GM21447 (cell line): ENCODE measurements at regions not wholly inside any gene's neighbourhood (a gene's known extent, or its start where the extent isn't known, plus 50 kb on each side); places are given as distances from the start of the nearest gene placed in this dataset.
"Not testable (repeated sequence)": the region's sequence is repeated elsewhere in the genome, so short reads cannot be mapped to it uniquely, and the experiment has no call there.

Experiments
- ATAC-seq: cut with Tn5 transposase; IDR thresholded peaks from one replicate; pipeline ENCODE4 v1.9.1; 2021; ENCODE audit not compliant: unreplicated experiment

DNA sequence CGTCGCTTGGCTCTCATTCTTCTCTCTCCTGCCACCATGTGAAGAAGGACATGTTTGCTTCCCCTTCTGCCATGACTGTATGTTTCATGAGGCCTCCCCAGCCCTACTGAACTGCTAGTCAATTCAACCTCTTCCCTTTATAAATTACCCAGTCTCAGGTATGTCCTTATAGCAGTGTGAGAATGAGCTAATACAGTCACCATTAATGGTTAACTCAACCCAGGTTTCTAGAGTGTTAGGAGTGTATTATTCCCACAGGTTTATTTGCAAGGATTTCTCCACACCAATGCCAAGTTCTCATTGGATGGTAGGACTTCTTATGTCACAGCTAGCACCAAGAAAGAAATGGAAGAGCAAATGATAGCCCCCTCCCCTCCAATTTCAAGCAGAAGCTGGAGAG lies 71.9 kb downstream of the DYNAP start:
- ATAC-seq: no peak

DNA sequence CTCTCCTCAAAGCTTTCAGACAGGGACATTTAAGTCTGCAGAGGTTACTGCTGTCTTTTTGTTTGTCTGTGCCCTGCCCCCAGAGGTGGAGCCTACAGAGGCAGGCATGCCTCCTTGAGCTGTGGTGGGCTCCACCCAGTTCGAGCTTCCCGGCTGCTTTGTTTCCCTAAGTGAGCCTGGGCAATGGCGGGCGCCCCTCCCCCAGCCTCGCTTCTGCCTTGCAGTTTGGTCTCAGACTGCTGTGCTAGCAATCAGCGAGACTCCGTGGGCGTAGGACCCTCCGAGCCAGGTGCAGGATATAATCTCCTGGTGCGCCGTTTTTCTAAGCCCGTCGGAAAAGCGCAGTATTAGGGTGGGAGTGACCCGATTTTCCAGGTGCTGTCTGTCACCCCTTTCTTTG lies 78.7 kb downstream of the DYNAP start:
- not testable (repeated sequence) for ATAC-seq

DNA sequence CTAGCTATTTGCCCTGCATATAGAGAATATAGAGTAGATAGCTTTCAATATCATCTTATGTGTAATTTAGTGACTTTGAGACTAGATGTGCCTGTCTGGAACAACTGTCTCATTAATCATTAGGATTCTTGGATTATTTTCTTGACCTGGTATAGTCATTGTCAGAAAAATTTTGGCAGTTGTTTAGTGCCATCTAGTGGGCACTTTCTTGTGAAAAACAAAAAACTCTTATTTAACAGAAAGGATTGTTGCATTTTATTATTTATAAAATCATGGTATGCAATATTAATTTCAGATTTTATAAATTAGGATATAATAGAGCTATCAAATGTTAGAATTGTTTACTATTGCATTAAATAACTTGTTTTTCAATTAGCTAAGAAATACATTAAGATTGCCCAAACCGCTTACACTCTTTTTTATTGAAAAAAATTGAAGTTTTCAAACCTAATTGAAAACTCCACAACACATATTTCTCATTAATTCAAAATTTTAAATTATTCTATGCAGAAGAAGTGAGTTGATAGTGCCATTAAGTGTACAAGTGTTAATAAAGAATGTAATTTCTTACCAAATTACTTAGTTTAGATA lies 80.3 kb downstream of the DYNAP start:
- no peak for ATAC-seq

DNA sequence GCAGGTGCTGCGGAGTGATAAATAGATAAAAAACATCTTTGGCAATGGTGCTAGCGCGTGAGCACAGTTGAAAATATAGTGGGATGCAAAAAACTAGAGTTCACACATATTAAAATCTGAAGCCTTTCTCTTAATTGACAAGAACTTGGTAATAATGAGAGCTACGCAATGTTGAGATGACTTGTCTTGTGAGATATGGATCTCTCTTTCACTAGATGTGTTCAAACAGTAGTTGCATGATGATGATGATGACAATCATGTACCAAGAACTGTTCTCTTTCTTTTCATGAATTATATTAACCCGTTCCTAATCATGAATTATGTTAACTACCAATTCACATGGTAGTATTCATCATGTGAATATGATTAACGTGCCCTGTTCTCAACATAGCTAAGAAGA lies 81.1 kb downstream of the DYNAP start:
- ATAC-seq: no peak

DNA sequence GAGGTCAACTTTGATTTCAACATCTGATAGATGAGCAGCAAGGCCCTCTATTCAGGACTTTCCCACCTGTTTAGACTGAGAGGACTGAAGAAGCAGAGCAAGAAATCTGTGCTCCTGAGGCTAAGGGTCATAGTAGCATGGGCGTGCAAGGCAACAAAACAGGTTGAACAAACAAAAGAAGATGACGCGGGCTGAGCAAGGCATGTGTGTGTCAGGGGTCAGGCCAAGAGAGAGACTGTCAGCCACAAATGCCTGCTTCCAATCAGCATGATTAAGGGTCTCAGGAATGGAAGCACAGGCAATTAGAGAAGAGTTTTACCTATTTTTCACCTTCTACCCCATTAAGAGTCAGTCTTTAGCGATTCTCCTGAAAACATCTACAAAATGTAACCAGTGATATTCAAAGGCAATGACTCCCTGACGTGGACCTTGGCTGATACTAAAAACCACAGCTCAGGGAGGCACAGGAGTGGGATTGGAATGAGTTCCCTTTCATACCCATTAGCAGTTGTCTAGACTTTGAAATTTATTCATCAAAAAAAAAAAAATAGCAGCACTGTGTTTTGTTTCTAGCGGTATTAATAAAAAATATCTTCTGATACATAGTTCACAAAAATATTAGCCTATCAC lies 81.9 kb downstream of the DYNAP start:
- ATAC-seq: no peak

DNA sequence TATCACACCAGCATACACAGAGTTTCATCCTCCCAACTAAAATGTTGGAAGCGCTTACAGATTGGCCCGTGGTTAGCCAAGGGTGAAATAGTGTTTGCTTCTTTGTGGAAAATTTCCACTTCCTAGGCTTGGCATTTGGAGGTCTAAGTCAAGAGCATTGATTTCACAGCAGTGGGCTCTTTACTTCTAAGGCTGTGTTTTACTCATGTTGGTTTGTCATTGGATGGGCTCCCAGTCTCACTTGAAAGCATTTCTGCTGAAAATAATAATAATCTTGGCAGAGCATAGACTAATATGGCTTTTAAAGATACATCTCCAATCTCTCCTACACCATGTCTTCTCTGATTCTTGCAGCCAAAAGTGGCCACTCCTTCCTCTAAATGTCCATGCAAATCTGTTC lies 82.9 kb downstream of the DYNAP start:
- ATAC-seq: no peak

DNA sequence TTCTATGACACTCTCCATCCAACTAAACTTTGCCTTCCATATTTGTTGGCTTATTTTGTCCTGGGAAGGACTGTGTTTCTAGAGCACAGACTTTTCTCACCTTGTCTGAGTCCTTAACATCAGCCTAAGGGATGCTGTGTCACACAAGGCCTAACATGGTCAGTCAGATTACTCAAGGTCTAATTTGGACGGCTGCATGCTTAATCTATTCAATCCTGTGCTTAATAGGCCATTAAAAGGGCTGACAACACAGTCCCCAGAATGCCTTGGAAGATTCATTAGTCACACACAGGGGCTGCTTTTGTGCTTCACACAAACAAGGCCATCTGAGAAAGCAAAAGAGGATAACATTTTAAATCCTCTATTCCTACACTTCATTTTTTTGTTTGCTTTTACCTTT lies 84.0 kb downstream of the DYNAP start:
- ATAC-seq: no peak

DNA sequence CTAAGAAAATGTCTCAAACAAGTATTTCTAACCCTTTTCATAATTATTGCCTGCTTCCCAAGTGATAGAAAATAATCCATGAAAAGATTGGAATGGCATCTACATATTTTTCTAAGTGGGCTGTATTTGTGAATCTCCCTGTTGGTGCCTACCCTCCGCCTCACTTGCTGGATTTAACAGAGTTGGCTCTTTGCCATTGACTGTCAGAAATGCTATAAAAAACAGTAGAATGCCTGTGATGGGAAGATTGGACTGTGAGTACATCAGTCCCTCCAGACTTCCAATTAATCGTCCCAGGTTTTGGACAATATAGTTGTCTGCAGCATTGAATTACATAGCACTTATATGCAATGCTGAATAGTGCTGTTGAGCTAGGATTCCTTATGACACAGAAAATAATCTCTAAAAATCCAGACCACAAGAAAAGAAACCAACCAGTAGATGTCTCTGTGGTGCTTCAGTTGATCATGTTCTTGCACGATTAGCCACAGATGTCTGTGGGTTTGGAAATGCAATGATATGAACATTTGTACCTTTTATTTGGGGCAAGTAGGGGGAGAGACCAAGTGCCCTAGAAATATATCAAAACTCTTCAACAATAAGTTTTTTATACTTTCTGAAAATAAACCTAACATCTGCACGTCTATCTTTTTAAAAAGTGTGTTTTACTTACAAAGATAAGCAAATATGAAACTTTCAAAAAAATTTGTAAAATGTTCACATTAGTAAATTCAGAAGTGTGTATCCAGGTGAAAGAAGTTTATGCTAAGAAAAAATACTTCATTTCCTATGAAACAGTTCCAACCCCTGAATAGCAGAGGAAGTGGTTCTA lies 88.5 kb downstream of the DYNAP start:
- no peak for ATAC-seq

DNA sequence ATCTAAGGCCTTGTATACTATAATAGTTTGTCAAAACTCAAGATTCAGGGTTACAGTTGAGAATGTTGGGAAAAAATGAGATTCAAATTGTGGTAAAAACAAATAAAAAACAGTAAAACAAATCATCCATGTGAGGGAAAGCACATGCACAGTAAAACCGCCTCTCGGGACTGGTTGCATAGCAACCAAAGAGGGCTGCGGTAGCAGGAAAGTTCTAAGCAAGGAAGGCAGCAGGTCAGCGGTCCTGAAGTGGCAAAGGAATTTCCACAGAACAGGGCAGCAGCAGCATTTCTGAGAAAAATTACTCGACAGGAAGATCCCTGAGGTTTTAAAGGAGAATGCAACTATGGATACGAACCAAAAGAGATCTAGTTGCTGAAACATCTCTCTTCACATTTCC lies 93.7 kb downstream of the DYNAP start:
- no peak for ATAC-seq

DNA sequence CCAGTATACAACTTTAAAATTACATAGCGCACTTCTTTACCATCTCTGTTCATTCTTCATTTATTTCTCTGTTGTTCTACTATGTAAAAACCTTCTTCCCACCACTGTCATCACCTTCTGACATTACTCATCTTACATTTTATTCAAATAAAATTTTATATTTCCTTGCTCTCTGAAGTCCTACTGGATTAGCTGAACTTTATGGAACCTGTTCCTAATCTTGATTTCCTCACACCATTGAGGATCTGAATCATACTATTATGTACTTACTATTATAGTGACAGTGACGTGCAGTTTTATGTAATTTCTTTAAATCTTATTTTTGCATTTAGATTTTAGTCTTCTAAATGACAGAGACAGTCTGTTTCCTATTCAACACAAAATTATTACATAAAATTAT lies 98.3 kb downstream of the DYNAP start:
- no peak for ATAC-seq

DNA sequence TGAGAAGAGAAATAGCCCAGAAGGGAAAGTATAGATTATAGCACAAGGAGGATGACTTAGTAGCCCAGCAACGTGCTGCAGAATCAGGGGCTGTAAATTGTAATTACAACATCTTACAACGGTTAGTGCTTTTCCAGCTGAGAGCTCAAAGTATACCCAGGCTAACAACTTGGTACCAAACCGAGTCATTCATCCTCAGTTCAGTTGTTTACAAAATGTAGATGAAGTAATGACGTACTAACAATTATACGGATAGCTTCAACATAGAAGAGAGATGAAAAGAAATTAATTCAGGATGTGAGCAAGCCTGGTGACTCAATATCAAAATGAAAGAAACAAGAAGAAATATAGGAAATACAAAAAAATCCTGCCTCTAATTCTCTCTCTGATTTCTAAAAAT lies 99.2 kb downstream of the DYNAP start:
- ATAC-seq: no peak

DNA sequence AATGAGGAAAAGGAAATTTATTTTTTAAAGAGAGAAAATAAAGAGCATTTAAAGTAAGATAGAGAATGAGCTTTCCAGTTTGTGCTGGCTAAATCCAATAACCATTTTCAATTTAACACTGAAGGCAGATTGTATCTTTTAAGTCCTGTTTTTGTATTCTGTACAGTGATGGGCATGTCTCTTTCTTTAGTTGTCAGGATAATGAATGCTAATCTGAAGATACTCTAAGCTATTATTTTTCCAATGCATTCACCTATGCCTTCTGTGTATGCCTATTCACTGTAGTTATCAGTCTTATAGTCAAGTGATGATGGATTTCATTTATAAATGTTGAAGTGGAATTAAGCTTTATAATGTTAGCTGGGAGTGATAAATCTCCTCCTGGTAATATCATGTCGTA lies 101.4 kb downstream of the DYNAP start:
- no peak for ATAC-seq

DNA sequence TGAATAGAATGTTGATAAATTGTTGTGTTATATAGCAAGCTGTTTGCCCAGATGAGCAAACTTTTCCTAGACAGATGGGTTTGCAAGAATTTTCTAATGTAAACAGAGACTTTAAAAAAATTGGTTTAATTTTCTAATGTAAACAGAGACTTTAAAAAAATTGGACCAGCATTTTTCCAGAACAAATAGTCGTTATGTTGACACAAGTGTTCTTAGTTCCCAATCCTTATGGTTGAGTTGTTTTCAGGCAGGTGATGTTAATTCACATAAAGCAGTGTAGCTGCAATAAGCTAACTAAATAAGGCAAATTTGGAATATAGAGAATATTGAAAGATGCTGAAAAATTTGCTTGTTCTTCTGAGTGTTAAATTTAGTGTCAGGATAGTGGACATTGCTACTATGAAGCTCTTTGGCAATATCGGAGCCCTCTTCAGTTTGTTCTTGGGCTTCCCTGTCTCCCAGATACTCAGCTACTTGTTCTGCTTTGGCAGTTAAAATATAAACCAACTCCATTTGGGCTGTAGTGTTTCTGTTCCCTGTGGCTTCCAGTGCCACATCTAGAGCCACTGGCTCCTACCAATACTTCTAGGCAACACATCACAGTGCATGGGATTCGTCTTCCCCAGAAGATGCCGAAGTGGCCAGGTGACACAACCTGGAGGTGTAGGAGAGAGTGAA lies 105.7 kb downstream of the DYNAP start:
- no peak for ATAC-seq

DNA sequence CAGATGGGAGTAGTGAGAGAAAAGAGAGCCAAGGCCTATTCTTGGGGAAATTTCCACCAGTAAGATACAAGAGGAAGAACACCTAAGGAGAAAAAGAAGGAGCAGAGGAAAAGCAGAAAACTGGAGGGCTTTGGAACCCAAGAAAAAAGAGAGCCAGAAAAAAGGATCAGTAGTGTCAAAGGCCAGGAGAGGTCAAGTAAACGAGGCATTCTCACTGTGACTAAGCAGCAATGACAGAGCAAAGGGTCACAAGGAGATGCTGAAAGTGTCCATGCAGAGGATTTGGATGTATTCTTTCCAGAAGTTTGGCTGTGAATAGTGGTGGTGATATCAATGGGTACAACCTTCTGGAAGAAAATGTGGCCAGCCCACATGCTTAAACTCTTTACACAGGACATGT lies 109.5 kb downstream of the DYNAP start:
- ATAC-seq: no peak

DNA sequence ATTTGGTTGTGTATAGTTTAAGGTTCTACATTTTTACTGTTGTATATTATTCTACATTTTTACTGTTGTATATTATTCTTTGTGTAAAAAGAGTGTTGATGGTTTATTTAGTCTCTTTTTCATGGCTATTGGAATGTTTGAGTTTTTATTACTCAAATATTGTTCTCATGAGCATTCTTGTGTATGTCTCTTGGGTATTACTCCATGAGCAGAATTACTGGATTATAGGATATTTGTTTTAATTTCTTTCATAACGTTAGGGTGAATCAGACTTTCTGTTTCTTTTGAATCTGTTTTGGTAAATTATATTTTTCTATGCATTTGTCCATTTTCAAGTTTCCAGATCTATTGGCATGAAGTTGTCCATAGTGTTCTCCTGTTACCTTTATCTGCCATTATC lies 111.6 kb downstream of the DYNAP start:
- ATAC-seq: no peak

DNA sequence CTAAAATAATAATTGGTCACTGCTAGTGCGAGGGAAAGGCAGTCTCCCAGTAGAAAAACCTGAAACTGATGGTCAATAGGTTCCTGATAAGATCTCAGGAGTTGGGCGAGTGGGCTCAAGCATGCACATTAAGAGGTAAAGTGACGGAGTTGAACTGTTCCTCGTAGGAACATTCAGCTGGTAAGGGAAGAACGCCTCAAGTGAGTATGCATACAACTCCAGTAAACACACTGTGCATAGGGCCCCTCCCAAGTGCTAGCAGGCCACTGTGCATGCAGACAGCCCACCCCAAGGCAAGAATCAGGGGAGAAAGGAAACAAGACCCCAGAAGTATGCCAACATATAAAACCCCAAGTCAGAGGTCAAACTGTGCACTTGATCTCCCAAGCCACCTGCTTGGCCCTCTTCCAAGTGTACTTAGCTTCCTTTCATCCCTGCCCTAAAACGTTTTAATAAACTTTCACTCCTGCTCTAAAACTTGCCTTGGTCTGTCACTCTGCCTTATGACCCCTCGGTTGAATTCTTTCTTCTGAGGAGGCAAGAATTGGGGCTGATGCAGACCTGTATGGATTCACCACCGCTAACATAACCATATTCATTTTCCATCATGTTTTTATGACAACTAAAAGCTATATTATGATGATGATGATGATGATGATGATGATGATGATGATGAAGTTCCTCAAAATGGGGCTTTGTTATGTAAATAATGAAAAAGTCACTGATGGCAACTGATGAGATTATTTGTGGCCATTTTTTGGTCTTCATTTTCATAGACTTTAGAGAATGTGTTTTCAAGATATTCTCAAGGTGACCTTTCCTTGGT lies 118.0 kb upstream of the RAB27B start:
- no peak for ATAC-seq

DNA sequence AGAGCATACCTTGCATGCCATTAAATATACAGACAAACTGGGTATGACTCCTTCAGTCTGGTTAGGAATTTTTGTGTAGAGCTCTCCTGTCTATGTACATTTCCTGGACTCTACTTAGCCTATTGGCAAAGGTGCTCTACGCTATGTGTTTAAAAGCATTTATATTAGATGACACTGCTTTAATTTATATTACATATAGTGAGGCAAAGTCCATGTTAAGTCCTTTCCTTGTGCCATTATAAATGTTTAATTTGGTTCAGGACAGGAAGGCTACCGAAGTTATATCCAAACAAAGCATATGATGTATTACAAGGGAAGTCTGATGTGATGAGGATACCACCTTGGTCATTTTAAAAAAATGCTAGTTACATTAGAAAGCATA lies 117.4 kb upstream of the RAB27B start:
- no peak for ATAC-seq

DNA sequence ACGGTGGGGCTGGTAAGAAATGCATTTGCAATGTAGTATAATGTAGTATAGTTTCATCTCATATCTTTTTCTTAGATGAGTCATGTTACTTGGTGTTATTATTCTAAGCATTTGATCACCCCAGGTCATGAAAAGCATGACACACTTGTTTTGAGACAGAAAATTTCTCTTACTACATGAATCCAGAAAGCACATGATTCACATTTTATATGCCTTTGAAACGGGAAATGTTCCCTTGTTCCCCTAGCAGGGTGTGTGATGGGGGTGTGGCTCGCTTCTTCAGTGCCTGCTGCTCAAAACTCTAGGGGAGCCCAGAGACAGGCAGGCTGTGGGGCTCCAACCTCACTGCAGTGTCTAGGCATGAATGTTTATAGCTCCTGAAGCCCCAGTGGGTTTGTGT lies 116.0 kb upstream of the RAB27B start:
- ATAC-seq: no peak

DNA sequence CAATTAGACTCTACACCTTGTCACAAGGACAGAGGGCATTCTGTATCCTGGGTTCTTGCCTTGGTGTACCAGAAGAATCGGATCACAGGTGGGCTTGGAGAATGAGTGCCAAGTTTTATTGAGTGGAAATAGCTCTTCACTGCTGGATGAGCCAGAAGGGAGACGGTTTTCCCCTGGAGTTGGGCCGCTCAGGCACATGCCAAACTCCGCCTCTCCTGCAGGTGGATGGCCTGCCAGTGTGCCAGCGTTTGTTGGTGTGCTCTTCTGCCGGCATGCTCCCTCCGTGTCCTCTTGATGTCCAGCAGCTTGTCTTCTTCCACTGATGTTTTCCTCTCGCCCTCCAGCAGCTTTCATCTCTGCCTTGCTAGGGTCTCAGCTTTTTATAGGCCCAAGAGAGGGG lies 115.5 kb upstream of the RAB27B start:
- no peak for ATAC-seq

DNA sequence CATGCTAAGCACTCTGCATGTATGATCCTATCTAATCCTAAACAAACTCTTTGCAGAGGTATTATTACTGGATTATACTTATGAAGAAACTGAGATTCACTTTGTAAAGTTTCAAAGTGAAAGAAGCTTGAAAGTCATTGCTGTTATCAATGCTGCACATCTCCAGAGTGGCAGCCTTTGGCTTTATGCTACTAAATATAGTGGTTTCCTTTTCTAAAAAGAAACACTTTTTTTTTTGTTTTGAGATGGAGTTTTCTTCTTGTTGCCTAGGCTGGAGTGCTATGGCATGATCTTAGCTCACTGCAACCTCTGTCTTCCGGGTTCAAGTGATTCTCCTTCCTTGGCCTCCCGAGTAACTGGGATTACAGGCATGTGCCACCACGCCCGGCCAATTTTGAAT lies 114.9 kb upstream of the RAB27B start:
- ATAC-seq: no peak

DNA sequence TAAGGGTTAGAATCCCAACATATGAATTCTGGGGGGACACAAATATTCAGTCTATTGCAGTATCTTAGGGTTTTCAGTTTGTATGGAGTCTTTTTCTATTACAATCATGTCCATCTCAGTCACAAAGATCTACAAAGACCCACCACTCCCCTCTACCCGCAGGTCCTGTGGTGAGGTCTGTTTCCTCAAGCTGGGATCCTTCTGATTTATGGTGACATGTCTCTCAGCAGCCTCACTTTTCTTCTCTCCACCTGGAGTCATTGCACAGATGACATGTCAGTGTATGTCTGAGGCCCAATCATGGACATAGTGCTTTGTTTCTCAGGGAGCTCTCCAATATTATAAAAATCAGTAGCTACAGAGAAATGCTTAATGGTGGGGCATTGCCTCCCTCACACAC lies 113.4 kb upstream of the RAB27B start:
- no peak for ATAC-seq
